Osteocyte (in vitro differentiated cells): ENCODE measurements at regions not wholly inside any gene's neighbourhood (a gene's known extent, or its start where the extent isn't known, plus 50 kb on each side); places are given as distances from the start of the nearest gene placed in this dataset.

Experiments
- DNase-seq: peaks from one replicate; pipeline ENCODE4 v3.0.0; 2021; ENCODE audit warnings: mixed read lengths; ENCODE audit not compliant: unreplicated experiment; ENCODE audit errors: extremely low spot score
- H3K27ac Mint-ChIP-seq: one replicate; pipeline ENCODE4 v1.8.0; 2021; ENCODE audit warnings: mild to moderate bottlenecking, mixed read lengths; ENCODE audit not compliant: unreplicated experiment
- H3K27me3 Mint-ChIP-seq: one replicate; pipeline ENCODE4 v1.8.0; 2021; ENCODE audit warnings: mixed read lengths; ENCODE audit not compliant: unreplicated experiment
- H3K36me3 Mint-ChIP-seq: one replicate; pipeline ENCODE4 v1.8.0; 2021; ENCODE audit warnings: mixed read lengths; ENCODE audit not compliant: unreplicated experiment
- H3K4me1 Mint-ChIP-seq: one replicate; pipeline ENCODE4 v1.8.0; 2021; ENCODE audit warnings: mixed read lengths; ENCODE audit not compliant: unreplicated experiment
- H3K4me3 Mint-ChIP-seq: one replicate; pipeline ENCODE4 v1.8.0; 2021; ENCODE audit warnings: mild to moderate bottlenecking, moderate library complexity, mixed read lengths; ENCODE audit not compliant: unreplicated experiment
- H3K9me3 Mint-ChIP-seq: one replicate; pipeline ENCODE4 v1.8.0; 2021; ENCODE audit warnings: mixed read lengths; ENCODE audit not compliant: unreplicated experiment
- TF ChIP-seq, protein P1 (sequence below): fragments of 200-600 bp; sonication (generic); IDR thresholded peaks from 2 replicates; pipeline ENCODE4 v1.5.0; 2021; ENCODE audit warnings: antibody characterized with exemption, mild to moderate bottlenecking, moderate library complexity

- H3K27ac Mint-ChIP-seq: no peak overlapping the region
- no peaks in the 10 kb centered on the region for H3K27me3 Mint-ChIP-seq
- H3K36me3 Mint-ChIP-seq: peaks cover 2% of the 10 kb centered on the region
- peaks cover 4% of the 10 kb centered on the region for H3K4me1 Mint-ChIP-seq
- peaks cover 17% of the 10 kb centered on the region for H3K9me3 Mint-ChIP-seq
- no peak overlapping the region for H3K4me3 Mint-ChIP-seq
- DNase-seq: no peak
- TF ChIP-seq, protein P1, sequence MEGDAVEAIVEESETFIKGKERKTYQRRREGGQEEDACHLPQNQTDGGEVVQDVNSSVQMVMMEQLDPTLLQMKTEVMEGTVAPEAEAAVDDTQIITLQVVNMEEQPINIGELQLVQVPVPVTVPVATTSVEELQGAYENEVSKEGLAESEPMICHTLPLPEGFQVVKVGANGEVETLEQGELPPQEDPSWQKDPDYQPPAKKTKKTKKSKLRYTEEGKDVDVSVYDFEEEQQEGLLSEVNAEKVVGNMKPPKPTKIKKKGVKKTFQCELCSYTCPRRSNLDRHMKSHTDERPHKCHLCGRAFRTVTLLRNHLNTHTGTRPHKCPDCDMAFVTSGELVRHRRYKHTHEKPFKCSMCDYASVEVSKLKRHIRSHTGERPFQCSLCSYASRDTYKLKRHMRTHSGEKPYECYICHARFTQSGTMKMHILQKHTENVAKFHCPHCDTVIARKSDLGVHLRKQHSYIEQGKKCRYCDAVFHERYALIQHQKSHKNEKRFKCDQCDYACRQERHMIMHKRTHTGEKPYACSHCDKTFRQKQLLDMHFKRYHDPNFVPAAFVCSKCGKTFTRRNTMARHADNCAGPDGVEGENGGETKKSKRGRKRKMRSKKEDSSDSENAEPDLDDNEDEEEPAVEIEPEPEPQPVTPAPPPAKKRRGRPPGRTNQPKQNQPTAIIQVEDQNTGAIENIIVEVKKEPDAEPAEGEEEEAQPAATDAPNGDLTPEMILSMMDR: no peak
Measured at GRCh38 chr12:90628213-90628612, 326.8 kb downstream of the CCER1 start.

DNA sequence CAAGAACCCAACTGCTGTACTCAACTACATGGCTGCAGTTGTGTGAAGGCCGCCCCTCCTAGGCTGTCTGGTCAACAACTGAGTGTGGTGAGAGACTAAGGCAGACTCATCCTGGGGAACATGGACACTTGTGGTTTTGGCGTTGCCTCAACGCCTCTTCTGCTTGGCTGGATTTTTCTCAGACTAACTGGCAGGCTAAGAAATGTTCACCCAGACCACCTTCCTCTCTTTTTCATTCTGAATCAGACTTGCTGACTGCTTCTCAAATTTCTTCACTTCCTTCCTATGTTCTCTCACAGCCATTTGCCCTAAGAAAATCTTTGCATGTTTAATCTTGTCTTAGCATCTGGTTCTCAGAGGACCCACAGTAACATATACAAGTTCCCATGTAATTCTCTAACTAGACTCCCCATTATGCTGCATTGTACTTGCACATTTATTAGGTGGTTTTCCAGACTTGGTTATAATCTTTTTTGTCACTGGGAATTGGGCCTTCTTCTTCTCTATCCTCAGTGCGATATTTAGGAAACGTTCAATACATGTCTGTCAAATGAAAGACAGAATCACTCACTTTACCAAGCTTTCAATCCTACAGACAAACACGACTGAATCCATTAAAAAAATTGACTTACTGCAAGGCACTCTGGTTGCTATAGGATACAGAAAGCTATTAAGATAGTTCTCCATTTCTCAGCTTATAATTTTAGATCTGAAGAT lies 327.6 kb downstream of the CCER1 start:
- no peak overlapping the region for H3K4me3 Mint-ChIP-seq
- DNase-seq: no peak
- peaks cover 5% of the 10 kb centered on the region for H3K4me1 Mint-ChIP-seq
- no peak overlapping the region for H3K27ac Mint-ChIP-seq
- TF ChIP-seq, protein P1: no peak
- no peaks in the 10 kb centered on the region for H3K27me3 Mint-ChIP-seq
- H3K9me3 Mint-ChIP-seq: peaks cover 11% of the 10 kb centered on the region
- no peaks in the 10 kb centered on the region for H3K36me3 Mint-ChIP-seq

DNA sequence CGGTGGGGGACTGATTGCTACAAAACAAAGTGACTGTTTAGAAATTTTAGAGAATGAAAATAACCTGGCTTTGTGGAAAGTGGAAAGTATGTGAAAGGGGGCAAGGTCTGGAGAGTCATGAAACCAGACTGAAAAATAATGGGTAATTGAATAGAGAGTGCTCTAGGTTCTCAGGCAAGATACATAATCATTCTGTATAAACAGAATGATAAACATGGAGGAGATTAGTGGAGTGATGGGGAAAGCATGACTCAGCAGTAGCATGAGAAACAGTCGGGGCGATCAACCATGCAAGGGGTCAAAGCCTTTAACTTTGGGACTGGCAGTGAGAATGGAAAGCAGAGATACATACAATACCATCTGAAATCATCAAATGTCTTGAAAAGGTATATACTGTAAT lies 332.5 kb downstream of the CCER1 start:
- Mint-ChIP-seq H3K4me1 (peaks cover 4% of the 10 kb centered on the region), H3K27ac (no peak overlapping the region), H3K4me3 (no peak overlapping the region), H3K36me3 (no peaks in the 10 kb centered on the region), H3K27me3 (no peaks in the 10 kb centered on the region), H3K9me3 (peaks cover 11% of the 10 kb centered on the region)
- DNase-seq: no peak
- TF ChIP-seq, protein P1: no peak

DNA sequence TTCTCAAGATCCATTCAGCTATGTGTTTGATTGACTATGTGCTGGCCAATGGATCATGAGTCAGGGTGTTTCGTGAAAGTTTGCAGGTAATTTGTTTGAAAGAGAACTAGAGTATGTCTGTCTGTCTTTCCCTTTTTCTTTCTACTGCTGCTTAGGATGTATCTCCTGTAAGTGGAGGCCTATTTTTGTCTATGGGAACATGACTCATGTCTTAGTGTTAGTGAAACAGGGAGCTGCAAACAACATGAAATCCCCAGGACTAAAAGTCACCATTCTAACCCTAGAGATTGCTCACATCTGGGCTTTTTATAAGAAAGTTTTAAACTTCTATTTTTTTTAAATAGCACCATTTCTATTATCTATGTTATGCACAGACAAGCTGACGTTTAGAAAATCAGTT lies 333.0 kb downstream of the CCER1 start:
- H3K27me3 Mint-ChIP-seq: no peaks in the 10 kb centered on the region
- no peak overlapping the region for H3K27ac Mint-ChIP-seq
- no peaks in the 10 kb centered on the region for H3K36me3 Mint-ChIP-seq
- no peak for DNase-seq
- TF ChIP-seq, protein P1: no peak
- peaks cover 8% of the 10 kb centered on the region for H3K9me3 Mint-ChIP-seq
- H3K4me3 Mint-ChIP-seq: no peak overlapping the region
- peaks cover 4% of the 10 kb centered on the region for H3K4me1 Mint-ChIP-seq

- Mint-ChIP-seq H3K4me1 (peaks cover 4% of the 10 kb centered on the region), H3K27me3 (no peaks in the 10 kb centered on the region), H3K4me3 (no peak overlapping the region), H3K36me3 (no peaks in the 10 kb centered on the region), H3K27ac (no peak overlapping the region), H3K9me3 (peaks cover 5% of the 10 kb centered on the region)
- TF ChIP-seq, protein P1: no peak
- no peak for DNase-seq
Measured at GRCh38 chr12:90619943-90620342, 335.0 kb downstream of the CCER1 start.
